NCI-H1092 (cell line): ENCODE measurements at regions not wholly inside any gene's neighbourhood (a gene's known extent, or its start where the extent isn't known, plus 50 kb on each side); places are given as distances from the start of the nearest gene placed in this dataset.

Experiments used
- DNase-seq: peaks from one replicate; lab custom pipeline; 2025; lab: John Stamatoyannopoulos, UW

DNA sequence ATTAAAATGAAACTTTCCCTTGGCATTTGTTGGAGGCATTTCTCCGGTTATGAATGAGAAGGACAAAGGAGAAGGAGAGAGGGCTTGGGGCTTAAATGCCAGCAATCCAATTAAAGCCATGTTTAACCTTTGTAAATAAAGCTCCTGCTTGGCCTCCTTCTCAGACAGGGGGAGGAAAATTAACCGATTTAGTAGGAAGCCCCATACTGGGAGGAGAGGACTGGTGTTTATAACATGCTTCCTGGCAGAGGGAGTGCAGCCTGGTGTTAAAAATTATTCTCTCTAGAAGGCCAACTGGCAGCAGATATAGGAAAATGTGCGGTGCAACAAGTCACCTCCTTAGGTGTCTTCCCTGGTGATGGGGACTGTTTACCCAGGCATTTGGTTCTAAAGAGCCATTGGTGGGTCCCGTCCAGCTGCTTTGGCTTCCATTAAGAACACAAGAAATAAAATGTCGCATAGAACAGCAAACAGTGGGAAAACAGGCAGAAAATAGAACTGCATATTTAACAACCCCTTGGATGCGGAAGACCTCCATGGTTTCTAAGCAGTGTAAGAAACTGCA lies 846.5 kb downstream of the TYW1 start:
- DNase-seq: peak; percentile 12

DNA sequence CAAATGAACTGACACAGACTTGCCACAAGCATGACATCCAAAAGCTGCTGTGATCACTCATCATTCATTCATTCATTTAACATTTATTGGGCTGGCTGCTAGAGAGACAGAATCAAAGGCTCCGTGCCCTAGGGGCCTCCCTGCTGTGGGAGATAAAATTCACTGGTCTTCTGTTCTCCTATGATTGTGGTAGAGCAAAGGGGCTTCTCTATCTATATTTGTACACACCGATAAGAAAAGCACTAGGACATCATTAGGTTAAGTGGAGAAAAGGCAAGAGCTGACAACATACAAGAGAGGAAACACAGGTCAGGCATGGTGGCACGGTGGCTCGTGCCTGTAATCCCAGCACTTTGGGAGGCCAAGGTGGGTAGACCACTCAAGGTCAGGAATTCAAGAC lies 847.0 kb downstream of the TYW1 start:
- DNase-seq: no peak

DNA sequence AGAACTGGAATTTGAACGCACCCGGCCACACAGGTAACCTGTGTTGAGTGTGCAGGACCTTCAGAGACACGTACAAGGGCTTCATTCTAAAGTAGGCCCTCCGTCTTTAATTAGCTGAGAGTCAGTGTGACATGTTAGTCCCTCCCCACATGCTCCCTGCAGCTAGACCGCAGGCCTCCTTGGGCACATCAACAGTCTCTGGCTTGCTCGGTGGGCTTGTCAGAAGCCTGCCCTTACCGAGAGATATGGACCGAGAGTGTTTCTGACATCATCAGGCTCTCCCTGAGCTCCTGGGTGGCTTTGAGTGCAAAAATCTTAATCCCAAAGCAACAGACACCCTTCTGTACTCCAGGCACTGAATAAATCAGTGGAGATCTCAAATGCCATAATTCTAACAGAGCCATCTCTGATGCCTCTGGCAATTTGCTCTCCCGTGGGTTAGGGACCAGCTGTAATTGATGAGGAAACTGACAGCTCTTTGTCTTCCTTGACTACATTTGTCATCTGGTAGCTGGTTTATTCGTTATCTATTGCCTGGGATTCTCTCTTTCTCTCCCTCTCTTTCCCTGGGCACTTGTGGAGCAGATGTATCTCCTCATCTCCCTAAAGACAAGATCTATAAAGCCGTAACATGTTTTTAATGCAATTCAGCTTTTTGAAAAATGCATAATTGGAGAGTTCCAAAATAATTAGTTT lies 850.6 kb downstream of the TYW1 start:
- DNase-seq: no peak

DNA sequence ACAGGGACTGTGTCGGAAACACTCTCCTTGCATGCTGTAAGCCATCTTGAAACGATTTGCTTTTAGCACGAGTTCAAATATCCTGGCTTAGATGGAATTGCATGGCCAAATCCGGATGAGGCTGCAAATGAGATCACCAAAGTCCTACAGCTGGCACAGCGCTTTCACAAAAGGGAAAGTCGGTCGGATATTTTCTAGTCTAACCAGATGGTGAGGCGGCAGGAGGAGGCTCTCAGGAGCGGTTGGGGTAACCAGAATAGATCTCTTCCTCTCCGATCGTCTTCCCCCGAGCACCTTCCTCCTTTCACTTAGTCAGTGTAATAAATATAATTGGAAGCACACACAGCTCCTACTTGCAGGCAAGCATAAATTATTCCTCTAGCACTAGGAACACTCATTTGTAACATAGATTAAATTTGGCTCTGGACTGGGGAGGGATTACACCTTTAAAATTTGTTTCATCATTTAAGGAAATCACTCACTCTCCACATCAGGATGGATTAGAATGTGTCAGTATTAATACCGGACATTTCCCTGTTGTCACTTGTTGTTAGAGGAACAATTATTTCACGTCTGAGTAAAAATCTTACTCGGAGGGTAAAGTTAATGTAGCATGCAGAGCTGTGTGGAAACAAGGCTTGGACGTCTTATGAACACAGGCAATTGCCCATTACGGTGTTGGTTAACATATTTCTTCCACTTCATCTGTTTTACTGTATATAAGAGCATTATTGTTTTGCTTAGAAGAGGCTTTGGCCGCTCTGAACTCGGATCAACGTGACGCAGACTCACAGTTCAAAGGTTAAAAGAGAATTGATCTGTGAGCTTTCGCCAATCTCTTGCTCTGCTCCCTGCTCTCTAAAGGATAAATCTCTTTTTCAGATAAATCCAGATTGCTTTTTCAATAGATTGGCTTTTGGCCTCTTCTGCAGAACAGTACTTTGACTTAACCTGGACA lies 857.9 kb downstream of the TYW1 start:
- DNase-seq: peak; percentile 6

DNA sequence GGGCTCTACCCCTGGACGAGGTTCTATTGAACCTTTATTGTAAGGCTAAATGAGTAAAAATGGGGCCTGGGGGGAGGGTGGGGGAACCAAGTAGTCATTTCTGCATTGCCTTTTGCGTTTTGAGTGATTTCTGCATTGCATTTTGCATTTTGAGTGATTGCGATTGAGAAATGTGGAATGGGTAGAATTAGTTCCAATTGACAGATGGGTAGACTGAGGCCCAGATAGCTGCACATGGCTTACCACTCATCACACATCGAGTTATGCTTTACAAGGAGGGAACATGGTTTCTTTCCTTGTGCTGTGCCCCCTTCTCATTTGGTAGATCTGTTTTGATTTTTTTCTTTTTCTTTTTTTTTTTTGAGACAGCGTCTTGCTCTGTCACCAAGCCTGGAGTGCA lies 858.7 kb downstream of the TYW1 start:
- DNase-seq: no peak

DNA sequence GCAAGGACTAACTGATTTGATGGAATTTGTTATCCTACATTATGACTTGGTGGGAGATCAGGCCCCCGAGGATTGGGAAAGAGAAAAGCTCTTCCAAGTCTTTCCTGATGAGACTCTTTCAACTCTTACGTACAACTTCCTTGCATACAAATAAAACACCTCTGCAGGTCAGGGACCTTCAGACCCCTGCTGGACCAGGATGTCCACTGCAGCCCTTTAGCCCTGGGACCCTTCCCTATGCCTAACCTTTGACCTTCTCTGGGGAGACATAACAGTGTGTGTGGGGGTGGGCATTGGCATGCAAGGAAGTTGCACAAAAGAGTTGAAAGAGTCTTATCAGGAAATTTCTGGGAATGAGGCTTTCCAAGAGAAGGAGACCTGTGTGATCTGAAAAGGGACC lies 859.4 kb downstream of the TYW1 start:
- no peak for DNase-seq

DNA sequence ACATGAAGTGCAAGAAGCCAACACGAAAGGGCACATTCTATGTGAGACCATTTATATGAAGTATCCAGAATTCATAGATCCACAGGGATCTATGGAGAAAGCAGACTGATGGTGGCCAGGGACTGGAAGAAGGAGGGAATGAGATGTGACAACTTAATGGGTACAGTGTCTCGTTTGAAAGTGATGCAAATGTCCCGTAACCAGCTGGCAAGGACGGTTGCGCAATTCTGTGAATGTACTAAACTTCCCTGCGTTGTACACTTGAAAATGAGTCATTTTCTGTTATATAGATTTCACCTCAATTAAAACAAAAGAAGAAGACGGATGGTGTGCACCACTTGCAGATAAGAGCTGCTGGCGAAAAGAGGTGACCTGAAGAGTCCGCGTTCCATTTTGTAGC lies 861.1 kb downstream of the TYW1 start:
- DNase-seq: no peak

DNA sequence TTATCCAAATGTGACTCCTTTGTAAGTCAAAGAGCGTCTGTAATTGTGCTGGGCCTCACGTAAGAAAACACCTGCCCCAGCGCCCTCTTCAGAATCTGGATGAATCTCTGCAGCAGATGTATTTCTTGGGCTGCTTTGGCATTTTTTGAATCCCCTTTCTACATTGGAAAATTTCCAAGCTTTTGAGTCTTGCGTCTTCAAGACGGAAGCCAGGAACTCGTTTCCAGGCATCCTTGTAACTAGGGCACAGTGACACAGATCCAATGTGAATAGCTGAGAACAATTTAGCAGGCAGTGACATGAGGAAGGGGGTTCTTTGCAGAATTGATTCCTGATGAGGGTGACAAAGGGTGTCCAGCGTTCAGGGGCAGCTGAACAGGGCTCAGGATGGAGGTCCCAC lies 862.3 kb downstream of the TYW1 start:
- DNase-seq: no peak

DNA sequence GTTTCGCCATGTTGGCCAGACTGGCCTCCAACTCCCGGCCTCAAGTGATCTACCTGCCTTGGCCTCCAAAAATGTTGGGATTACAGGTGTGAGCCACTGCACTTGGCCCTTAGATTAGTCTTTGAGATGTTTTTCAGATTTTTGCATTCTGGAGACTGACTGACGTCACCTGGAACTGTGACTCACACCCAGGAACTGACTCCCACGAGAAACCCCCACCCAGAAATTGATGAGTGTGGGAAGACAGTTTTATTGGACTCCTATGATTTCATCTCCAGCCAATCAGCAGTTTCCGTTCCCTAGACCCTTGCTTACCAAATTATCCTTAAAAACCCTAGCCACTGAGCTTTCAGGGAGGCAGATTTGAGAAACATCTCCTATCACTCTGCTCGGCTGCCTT lies 867.3 kb downstream of the TYW1 start:
- no peak for DNase-seq

DNA sequence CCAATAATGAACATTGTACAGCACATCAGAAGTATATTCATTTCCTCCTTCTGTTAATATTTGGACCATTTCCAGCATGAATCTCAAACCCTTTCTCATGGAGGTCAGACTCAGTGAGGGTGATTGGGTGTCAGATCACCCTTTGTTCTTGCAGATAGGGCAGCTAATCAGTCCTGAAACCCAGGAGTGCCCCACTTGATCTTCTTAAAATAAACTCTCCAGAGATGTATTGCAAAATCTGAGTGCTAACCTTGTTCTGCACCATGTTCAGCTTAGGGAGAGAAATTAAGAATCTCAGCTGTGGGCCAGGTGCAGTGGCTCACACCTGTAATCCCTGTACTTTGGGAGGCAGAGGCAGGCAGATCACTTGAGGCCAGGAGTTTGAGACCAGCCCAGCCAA lies 869.4 kb downstream of the TYW1 start:
- DNase-seq: no peak

DNA sequence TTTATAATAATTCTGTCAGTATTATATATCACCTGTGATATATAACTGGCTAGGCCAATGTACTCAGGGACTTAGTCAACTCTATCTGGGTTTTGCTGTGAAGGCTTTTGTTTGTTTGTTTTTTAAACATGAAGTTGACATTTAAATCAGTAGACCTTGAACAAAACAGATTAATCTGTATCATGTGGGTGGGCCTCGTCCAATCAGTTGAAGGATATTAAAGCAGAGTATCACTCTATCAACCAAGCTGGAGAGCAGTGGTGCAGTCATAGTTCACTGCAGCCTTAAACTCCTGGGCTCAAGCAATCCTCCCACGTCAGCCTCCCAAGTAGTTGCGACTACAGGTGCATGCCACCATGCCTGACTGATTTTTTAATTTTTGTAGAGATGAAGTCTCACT lies 870.2 kb downstream of the TYW1 start:
- DNase-seq: no peak

DNA sequence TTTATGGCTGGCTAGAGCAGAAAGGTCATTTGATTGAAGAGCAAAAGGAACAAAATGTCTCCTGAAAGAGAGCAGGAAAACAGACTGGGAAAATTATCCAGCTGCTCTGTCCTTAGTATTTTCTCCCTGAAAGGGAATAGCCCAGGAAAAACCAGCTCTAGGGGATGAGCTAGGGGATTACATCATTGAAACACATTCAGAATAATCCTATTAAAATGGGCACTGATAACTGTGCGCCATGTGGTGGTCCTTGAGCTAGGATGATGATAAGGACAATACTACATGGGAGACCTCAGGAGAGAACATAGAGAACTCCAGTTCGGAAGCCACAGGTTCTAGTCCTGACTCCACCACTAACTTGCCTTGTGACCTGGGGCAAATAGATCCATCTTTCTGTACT lies 873.8 kb downstream of the TYW1 start:
- no peak for DNase-seq

DNA sequence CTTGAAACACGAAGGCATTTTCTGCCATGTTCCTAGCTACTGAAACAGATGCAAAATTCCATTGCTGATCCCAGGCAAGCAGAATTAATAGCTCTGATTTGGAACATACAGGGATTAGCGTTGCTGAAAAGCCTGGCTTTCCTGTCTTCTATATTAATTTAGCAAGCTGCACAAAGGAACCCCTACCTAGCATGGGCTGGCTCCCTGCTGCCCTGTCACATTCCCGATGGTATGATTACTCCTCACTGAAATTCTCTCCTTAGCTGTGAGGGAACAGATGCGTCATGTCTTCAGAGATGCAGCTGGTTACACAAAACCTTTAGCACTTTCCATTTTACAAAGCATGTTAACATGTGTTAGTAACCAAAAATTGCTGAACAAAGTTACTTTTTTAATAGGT lies 878.9 kb downstream of the TYW1 start:
- DNase-seq: no peak

DNA sequence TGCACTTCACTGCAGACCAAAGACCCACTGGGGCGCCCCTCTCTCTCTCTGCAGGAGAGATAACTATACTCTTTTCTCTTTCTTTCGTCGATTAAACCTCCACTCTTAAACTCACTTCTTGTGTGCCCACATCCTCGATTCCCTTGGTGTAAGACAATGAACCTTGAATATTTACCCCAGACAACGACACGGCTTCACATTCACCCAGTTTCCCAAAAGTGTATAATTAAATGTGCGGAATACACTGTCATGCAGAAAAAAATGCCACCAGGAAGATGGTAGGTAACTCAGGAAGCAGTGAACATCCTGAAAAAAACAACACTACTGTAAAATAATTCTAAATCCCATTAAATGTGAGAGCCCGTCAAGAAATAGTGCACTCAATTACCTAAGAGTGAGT lies 882.2 kb downstream of the TYW1 start:
- DNase-seq: no peak

DNA sequence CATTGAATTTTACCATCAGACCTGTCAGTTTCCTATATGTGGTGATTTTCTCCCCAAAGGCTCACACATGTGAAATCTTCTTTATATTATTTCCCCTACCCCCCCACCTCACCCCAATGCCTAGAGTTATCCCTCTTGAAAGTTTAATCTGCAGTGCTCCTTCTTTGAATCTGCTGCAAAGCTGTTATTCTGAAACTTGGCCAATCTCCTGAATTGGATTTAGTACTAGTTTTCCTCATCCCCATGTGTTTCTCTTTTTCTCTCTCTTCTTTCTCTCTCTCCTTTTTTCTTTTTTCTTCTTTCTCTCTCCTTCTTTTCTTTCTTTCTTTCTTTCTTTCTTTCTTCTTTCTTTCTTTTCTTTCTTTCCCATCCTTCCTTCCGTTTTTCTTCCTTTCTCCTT lies 886.2 kb downstream of the TYW1 start:
- DNase-seq: no peak

DNA sequence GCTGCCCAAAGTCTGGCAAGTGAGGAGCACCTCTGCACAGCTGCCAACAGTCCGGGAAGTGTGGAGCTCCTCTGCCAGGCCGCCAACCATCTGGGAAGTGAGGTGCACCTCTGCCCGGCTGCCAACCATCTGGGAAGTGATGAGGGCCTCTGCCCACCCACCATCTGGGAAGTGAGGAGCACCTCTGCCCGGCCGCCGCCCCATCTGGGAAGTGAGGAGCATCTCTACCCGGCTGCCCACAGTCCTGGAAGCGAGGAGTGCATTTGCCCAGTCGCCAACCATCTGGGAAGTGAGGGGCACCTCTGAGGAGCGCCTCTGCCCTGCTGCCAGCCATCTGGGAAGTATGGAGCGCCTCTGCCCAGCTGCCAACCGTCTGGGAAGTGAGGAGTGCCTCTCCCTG lies 893.7 kb downstream of the TYW1 start:
- no peak for DNase-seq

DNA sequence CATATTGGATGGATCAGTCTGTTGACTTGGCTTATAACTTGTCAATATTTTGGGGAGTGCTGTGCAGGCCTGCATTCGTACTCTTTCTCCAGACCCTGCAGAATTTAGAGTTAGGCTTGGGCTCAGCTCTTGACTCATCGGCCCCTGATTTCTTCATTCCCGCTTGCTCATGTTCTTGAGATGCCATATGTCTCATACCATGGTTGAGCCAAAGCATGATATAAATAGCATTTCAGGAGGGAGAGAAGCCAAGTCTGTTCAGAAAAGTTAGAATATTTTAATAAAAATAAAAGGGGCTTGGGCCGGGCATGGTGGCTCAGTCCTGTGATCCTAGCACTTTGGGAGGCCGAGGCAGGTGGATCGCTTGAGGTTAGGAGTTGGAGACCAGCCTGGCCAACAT lies 898.1 kb downstream of the TYW1 start:
- no peak for DNase-seq

DNA sequence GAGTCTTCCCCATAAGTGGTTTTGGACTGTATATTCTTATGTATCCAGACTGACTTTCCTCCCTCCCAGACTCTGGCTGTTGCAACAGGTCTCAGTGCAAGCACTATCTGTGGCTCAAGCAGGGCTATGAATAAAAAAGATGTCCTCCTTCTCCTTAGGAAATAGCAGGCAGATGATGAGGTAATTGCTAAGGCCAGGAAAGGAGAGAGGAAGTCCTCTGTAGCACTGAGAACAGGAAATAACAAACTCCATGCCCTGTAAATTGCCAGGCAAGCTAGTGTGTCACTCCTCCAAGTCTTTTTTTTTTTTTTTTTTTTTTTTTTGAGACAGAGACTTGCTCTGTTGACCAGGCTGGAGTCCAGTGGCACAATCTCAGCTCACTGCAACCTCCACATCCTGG lies 900.1 kb downstream of the TYW1 start:
- DNase-seq: no peak

DNA sequence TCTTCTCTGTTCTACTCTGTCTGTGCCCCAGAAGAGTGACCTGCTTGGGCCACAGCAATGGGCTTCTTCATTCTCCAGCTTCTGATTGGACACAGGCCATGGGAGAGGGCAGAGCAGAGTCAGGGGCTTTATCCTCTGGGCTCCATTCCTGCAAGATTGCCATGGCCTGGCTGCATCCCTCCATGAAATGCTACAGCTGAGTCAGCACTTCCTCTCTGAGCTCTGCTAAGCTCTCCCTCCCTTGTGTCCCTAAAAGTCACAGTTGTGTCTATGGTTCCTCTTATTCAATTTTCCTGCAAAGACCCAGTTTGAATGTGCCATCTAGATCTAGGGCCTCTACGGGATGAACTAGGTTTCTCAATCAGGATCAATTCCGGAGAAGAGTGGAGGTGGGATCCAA lies 903.8 kb downstream of the TYW1 start:
- DNase-seq: no peak

DNA sequence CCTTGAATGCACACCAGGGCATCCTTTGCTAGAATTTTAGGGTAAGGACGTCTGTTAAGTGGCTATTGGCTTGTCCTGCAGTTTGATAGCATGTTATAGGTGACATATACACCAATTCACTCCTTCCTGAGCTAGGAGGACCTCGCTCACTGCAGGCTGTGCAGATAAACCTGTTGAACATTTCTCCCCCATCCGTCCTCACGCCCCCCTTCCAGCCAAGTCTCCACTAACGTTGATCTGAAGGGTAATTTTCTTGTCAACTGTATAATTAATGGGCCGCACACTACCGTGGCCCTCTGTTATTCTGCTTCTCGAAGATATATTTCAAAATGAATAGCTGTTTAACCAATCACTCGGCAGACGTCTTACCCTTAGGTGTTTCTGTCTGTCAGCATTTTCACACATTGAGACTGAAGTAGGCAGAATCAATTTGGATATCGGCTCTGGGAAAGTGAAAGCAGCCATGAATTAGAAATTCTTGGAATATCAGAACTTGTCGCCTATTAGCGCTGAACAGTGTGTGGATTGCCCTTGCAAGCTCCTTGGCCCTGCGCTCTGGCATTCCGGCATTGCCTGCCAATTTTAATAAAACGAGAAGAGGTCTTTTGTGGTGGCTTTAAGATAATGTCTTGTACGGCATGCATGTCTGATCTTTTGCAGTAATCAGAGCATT lies 905.3 kb downstream of the TYW1 start:
- DNase-seq: no peak

DNA sequence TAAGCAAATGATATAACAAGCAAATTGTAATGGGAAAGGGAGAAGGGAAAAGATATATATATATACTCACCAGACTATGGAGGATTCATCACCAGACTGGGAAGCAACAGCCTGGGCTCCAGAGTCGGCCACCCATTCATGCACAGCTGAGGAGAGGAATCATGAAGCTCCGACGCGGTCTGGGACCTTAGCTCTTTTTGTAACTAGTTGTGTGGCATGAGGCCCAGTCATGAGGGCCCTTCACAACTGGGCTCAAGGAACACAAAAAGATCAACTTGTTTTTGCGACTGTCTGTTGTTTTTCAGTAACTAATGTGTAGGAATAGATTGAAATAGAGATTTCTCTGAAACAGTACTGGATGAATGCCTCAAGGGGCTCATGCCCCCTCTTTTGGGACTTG lies 911.2 kb downstream of the TYW1 start:
- DNase-seq: no peak

DNA sequence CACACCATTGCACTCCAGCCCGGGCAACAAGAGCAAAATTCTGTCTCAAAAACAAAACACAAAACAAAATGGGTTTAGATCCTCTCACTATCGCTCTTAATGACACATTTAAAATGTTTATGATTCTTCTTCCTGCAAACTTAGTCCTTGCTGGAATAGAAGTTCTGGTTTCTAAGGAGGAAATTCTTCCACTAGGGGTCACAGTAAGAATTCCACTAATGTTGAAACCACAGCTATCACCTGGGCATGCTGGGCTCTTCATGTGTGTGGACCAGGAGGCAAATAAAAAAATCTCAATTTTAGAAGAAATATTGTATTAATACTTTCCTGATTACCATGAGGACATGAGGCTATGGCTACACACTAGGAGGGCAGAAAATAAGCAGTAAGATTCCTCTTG lies 915.8 kb downstream of the TYW1 start:
- DNase-seq: no peak

DNA sequence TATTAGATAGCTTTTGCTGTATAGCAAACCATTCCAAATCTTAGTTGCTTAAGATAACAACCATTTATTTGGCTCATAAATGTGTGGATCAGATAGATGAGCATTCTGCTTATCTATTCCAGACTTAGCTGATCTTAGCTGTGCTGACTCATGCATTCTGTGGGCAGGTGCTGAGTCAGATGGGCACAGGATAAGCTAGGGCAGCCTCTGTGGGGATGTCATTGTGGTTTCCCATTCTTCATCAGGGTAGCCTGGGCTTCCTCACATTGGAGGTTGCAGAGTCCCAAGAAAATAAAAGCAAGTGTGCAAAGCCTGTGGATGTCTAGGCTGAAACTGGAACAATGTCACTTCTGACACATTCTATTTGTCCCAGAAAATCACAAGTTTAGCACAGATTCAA lies 917.0 kb downstream of the TYW1 start:
- DNase-seq: no peak
